ENCODE measurements at regions not wholly inside any gene's neighbourhood (a gene's known extent, or its start where the extent isn't known, plus 50 kb on each side); places are given as distances from the start of the nearest gene placed in this dataset.

GRCh38 chr20:48538856-48539255, 288.9 kb downstream of the PREX1 start:
- peaks cover 2% of the 10 kb centered on the region for H3K9me3 Mint-ChIP-seq
- no peaks in the 10 kb centered on the region for H3K36me3 Mint-ChIP-seq (ENCODE audit: low read depth)
- peaks cover 33% of the 10 kb centered on the region for H3K27me3 Mint-ChIP-seq (ENCODE audit: low read depth)
- no peak for DNase-seq (ENCODE audit: low read depth, low spot score)
- no peak for TF ChIP-seq CTCF (conservative IDR thresholded peaks at IDR 0.05)
- H3K4me3 Mint-ChIP-seq: no peak overlapping the region
- no peak overlapping the region for H3K27ac Mint-ChIP-seq (ENCODE audit: unreplicated experiment)
- H3K4me1 Mint-ChIP-seq: peaks cover 16% of the 10 kb centered on the region

- no peak for TF ChIP-seq CTCF (conservative IDR thresholded peaks at IDR 0.05)
- no peak for DNase-seq (ENCODE audit: low read depth, low spot score)
- Mint-ChIP-seq H3K9me3 (peaks cover 2% of the 10 kb centered on the region), H3K4me3 (no peak overlapping the region), H3K27me3 (ENCODE audit: low read depth) (peaks cover 38% of the 10 kb centered on the region), H3K36me3 (ENCODE audit: low read depth) (no peaks in the 10 kb centered on the region), H3K27ac (ENCODE audit: unreplicated experiment) (no peak overlapping the region), H3K4me1 (peaks cover 16% of the 10 kb centered on the region)
Measured at GRCh38 chr20:48538058-48538825, 289.6 kb downstream of the PREX1 start.

- H3K9me3 Mint-ChIP-seq: no peaks in the 10 kb centered on the region
- no peak for TF ChIP-seq CTCF (conservative IDR thresholded peaks at IDR 0.05)
- no peak overlapping the region for H3K27ac Mint-ChIP-seq (ENCODE audit: unreplicated experiment)
- peaks cover 16% of the 10 kb centered on the region for H3K4me1 Mint-ChIP-seq
- H3K4me3 Mint-ChIP-seq: no peak overlapping the region
- peaks cover 40% of the 10 kb centered on the region for H3K27me3 Mint-ChIP-seq (ENCODE audit: low read depth)
- no peaks in the 10 kb centered on the region for H3K36me3 Mint-ChIP-seq (ENCODE audit: low read depth)
- no peak for DNase-seq (ENCODE audit: low read depth, low spot score)
Measured at GRCh38 chr20:48536206-48536605, 291.6 kb downstream of the PREX1 start.

- no peak overlapping the region for H3K4me3 Mint-ChIP-seq
- H3K27ac Mint-ChIP-seq (ENCODE audit: unreplicated experiment): no peak overlapping the region
- H3K9me3 Mint-ChIP-seq: no peaks in the 10 kb centered on the region
- DNase-seq (ENCODE audit: low read depth, low spot score): no peak
- H3K4me1 Mint-ChIP-seq: peaks cover 16% of the 10 kb centered on the region
- H3K27me3 Mint-ChIP-seq (ENCODE audit: low read depth): peaks cover 42% of the 10 kb centered on the region
- H3K36me3 Mint-ChIP-seq (ENCODE audit: low read depth): no peaks in the 10 kb centered on the region
- no peak for TF ChIP-seq CTCF (conservative IDR thresholded peaks at IDR 0.05)
Measured at GRCh38 chr20:48535556-48535955, 292.2 kb downstream of the PREX1 start.

GRCh38 chr20:48532028-48532427, 295.8 kb downstream of the PREX1 start:
- H3K9me3 Mint-ChIP-seq: no peaks in the 10 kb centered on the region
- no peak overlapping the region for H3K27ac Mint-ChIP-seq (ENCODE audit: unreplicated experiment)
- no peak overlapping the region for H3K4me3 Mint-ChIP-seq
- DNase-seq (ENCODE audit: low read depth, low spot score): no peak
- no peaks in the 10 kb centered on the region for H3K4me1 Mint-ChIP-seq
- peaks cover 47% of the 10 kb centered on the region for H3K27me3 Mint-ChIP-seq (ENCODE audit: low read depth)
- TF ChIP-seq CTCF (conservative IDR thresholded peaks at IDR 0.05): no peak
- no peaks in the 10 kb centered on the region for H3K36me3 Mint-ChIP-seq (ENCODE audit: low read depth)
